HUES64 (cell line): ENCODE measurements at regions not wholly inside any gene's neighbourhood (a gene's known extent, or its start where the extent isn't known, plus 50 kb on each side); places are given as distances from the start of the nearest gene placed in this dataset.
"Not testable (repeated sequence)": the region's sequence is repeated elsewhere in the genome, so short reads cannot be mapped to it uniquely, and the experiment has no call there.

ENCODE experiments used
- H3K27ac ChIP-seq: 2 replicates; pipeline ENCODE4 v1.7.0; 2013; ENCODE audit warnings: low read depth, low read length, inconsistent platforms
- H3K27me3 ChIP-seq: 2 replicates; pipeline ENCODE4 v1.6.1; 2013; ENCODE audit warnings: mild to moderate bottlenecking, low read length; ENCODE audit not compliant: insufficient read depth
- H3K36me3 ChIP-seq: 2 replicates; pipeline ENCODE4 v1.6.1; 2013; ENCODE audit warnings: mild to moderate bottlenecking, low read length; ENCODE audit not compliant: insufficient read depth
- H3K4me1 ChIP-seq: 2 replicates; pipeline ENCODE4 v1.6.1; 2013; ENCODE audit warnings: mild to moderate bottlenecking, low read length, moderate library complexity; ENCODE audit not compliant: insufficient read depth
- H3K4me3 ChIP-seq: 2 replicates; pipeline ENCODE4 v1.5.1; 2013; ENCODE audit warnings: mild to moderate bottlenecking, low read length, moderate library complexity
- H3K9ac ChIP-seq: 2 replicates; pipeline ENCODE4 v1.6.1; 2013; ENCODE audit warnings: mild to moderate bottlenecking, low read depth, low read length
- H3K9me3 ChIP-seq: 2 replicates; pipeline ENCODE4 v1.6.1; 2013; ENCODE audit warnings: low read depth, low read length; ENCODE audit not compliant: insufficient read depth
- WGBS: fragments of 150-250, 120-280 bp; methylation state at CpG from one replicate; pipeline ENCODE4 v1.1.7; 2013; ENCODE audit warnings: missing lambda C conversion rate; 5-methylcytosine and 5-hydroxymethylcytosine counted together

DNA sequence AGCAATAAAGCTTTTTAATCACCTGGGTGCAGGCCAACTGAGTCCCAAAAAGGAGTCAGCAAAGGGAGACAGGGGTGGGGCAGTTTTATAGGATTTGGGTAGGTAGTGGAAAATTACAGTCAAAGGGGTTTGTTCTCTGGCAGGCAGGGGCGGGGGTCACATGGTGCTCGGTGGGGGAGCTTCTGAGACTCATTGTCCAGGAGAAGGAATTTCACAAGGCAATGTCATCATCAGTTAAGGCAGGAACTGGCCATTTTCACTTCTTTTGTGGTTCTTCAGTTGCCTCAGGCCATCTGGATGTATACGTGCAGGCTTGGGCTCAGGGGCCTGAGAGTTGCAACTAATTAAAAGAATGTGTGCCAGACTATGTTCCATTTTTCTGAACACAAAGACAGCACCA is 147.5 kb upstream of the SCN7A start:
- H3K9ac ChIP-seq, H3K27ac ChIP-seq, H3K36me3 ChIP-seq, H3K4me1 ChIP-seq, H3K27me3 ChIP-seq, H3K4me3 ChIP-seq: not testable (repeated sequence)
- 87% methylated on average over 3 of the region's 3 CpGs for WGBS
- peaks cover 14% of the 10 kb centered on the region for H3K9me3 ChIP-seq

- H3K9me3 ChIP-seq, result peaks cover 4% of the 10 kb centered on the region
- H3K4me3 ChIP-seq, result no peak overlapping the region
- H3K27me3 ChIP-seq, result no peaks in the 10 kb centered on the region
- no peak overlapping the region for H3K9ac ChIP-seq
- no peaks in the 10 kb centered on the region for H3K36me3 ChIP-seq
- H3K4me1 ChIP-seq, result no peaks in the 10 kb centered on the region
- 98% methylated on average over 1 of the region's 1 CpG for WGBS
- no peak overlapping the region for H3K27ac ChIP-seq
Measured at GRCh38 chr2:166637051-166637450, 143.0 kb upstream of the SCN7A start.

DNA sequence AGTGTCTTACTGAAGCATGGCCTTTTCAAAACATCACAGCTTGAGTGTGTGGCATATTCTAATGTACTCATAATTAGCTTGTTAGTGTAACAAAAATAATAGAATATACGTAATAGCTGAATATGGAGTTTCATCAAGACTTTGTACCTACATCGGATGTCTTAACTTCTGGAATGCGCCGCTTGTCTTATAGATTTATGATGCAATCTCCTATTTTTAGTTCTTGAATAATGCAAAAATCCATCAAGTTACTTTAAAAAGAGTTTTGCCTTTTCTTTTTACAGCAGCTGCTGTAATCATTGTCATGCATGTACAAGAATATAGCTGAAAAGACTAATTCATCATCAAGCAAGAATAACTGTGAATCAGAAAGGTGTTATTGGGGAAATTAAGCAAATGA is 140.7 kb upstream of the SCN7A start:
- Histone ChIP-seq H3K36me3 (no peaks in the 10 kb centered on the region), H3K4me1 (no peaks in the 10 kb centered on the region), H3K9me3 (no peaks in the 10 kb centered on the region), H3K4me3 (no peak overlapping the region), H3K27me3 (no peaks in the 10 kb centered on the region), H3K9ac (no peak overlapping the region), H3K27ac (no peak overlapping the region)
- WGBS, result 98% methylated on average over 4 of the region's 4 CpGs

GRCh38 chr2:166632616-166633015 is 138.6 kb upstream of the SCN7A start:
- Histone ChIP-seq H3K9ac (no peak overlapping the region), H3K4me1 (peaks cover 8% of the 10 kb centered on the region; the same call in 1 of the 2 replicates), H3K9me3 (no peaks in the 10 kb centered on the region), H3K36me3 (no peaks in the 10 kb centered on the region), H3K4me3 (no peak overlapping the region), H3K27ac (no peak overlapping the region), H3K27me3 (no peaks in the 10 kb centered on the region)
- 95% methylated on average over 3 of the region's 3 CpGs for WGBS

DNA sequence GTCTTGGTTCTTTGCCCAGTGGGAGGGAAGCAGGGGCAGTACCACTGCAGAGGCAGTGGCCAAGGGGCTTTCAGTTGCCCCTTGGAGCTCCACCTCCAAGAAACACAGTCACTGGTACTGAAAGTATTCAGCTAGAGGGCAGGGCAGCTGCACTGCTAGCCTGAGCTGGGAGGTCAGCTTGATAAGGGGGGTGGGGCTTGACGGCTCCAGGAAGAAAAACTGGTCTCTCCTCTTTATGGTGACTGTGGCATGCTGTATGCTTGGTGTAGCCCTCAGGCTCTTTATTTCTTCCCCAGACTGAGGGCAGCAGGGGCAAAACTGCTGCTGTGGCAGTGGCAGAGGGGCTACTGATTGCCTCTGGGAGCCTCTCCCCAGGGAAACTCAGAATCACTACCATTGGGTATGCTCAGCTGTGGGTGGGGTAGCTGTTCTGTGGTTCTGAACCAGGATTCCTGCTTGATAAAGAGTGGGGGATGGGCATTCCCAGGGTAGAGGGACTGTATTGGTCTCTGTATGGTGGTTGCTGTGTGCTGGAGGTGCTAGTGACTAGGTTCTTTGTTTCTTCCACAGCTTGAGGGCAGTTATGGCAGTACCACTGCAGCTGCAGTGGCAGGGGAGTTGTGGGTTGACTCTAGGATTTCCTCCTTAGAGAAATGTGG is 134.6 kb upstream of the SCN7A start:
- H3K4me3 ChIP-seq, result no peak overlapping the region
- 86% methylated on average over 1 of the region's 1 CpG for WGBS
- H3K9ac ChIP-seq, result no peak overlapping the region
- no peak overlapping the region for H3K27ac ChIP-seq
- no peaks in the 10 kb centered on the region for H3K9me3 ChIP-seq
- H3K27me3 ChIP-seq, result no peaks in the 10 kb centered on the region
- H3K4me1 ChIP-seq, result peaks cover 8% of the 10 kb centered on the region; the same call in 1 of the 2 replicates
- no peaks in the 10 kb centered on the region for H3K36me3 ChIP-seq

DNA sequence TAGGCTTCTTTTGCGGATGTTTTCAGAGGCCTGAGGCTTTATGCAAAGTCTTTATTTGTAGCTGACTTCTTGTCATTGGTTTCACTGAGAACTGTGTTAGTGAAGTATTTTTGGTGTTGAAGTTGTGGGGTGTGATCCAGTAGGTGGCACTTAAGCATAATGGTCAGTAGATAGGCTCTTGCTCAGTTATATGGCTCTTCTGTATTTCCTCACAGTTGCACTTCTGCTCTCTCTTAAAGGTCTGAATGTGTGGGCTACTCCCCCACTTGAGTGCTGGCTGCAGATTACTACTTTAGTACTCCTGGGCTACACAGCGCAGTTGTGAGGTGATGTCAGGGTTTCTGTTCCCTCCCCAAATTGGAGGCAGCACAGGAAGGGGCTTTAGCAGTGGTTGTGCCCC is 133.8 kb upstream of the SCN7A start:
- no peaks in the 10 kb centered on the region for H3K27me3 ChIP-seq
- H3K36me3 ChIP-seq, result no peaks in the 10 kb centered on the region
- no peak overlapping the region for H3K27ac ChIP-seq
- no peaks in the 10 kb centered on the region for H3K9me3 ChIP-seq
- no peak overlapping the region for H3K9ac ChIP-seq
- 98% methylated on average over 2 of the region's 2 CpGs for whole genome bisulfite sequencing
- H3K4me1 ChIP-seq, result peaks cover 8% of the 10 kb centered on the region; the same call in 1 of the 2 replicates
- no peak overlapping the region for H3K4me3 ChIP-seq

GRCh38 chr2:166625670-166626069 is 131.6 kb upstream of the SCN7A start:
- WGBS, result 100% methylated on average over 1 of the region's 1 CpG
- no peak overlapping the region for H3K4me3 ChIP-seq

DNA sequence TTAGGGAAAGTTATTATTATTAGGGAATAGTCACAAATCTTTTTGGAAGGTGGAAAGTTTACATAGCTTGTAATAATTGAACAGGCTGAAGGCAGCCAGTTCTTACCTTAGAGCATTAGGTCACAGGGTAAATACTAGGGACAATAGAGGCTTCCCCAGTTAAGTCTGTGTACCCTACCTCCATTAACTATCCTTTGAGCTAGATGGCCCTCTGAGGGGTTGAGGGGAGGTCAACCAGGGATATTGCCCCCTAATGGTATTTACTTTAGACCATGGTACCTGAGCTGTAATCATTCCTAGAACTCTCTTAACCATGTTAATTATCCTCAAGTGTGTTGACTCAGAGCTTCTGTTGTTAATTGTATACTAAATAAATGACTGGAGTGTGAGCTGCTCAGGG is 120.5 kb upstream of the SCN7A start:
- peaks cover 12% of the 10 kb centered on the region; the same call in 1 of the 2 replicates for H3K9me3 ChIP-seq

More at GRCh38 chr2:166625670-166626069, 131.6 kb upstream of the SCN7A start:
- no peak overlapping the region for H3K9ac ChIP-seq
- H3K36me3 ChIP-seq, result no peaks in the 10 kb centered on the region
- H3K27me3 ChIP-seq, result no peaks in the 10 kb centered on the region
- H3K9me3 ChIP-seq, result no peaks in the 10 kb centered on the region
- peaks cover 8% of the 10 kb centered on the region; the same call in 1 of the 2 replicates for H3K4me1 ChIP-seq
- no peak overlapping the region for H3K27ac ChIP-seq

GRCh38 chr2:166614029-166614428 is 120.0 kb upstream of the SCN7A start:
- Histone ChIP-seq H3K4me1 (peaks cover 32% of the 10 kb centered on the region), H3K4me3 (no peak overlapping the region), H3K9ac (no peak overlapping the region), H3K9me3 (peaks cover 9% of the 10 kb centered on the region; the same call in 1 of the 2 replicates), H3K27me3 (no peaks in the 10 kb centered on the region), H3K36me3 (no peaks in the 10 kb centered on the region), H3K27ac (no peak overlapping the region)
- 62% methylated on average over 4 of the region's 4 CpGs for WGBS

More for the DNA sequence above, 120.5 kb upstream of the SCN7A start:
- Histone ChIP-seq H3K27ac (no peak overlapping the region), H3K9ac (no peak overlapping the region), H3K27me3 (no peaks in the 10 kb centered on the region), H3K4me1 (peaks cover 28% of the 10 kb centered on the region), H3K4me3 (no peak overlapping the region), H3K36me3 (no peaks in the 10 kb centered on the region)

DNA sequence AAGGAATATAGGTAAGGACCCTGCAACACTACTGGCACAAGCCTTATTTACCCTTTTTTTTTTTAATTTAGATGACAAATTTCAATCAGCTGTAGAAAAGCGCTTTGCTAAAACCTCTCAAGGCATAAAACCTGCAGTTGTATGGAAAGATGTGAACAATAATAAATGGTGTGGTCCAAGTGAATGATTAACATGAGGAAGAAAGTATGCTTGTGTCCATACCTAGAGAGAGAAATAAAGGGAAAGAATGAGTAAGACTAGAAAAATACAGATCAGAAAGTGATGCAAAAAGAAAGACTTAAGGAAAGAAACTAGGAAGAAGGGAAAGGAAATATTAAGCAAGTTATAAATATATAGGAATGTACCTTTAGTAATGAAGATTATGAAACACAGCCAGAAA is 119.2 kb upstream of the SCN7A start:
- H3K4me3 ChIP-seq, result no peak overlapping the region
- peaks cover 9% of the 10 kb centered on the region; the same call in 1 of the 2 replicates for H3K9me3 ChIP-seq
- H3K9ac ChIP-seq, result no peak overlapping the region
- WGBS, result 100% methylated on average over 1 of the region's 1 CpG
- no peak overlapping the region for H3K27ac ChIP-seq
- no peaks in the 10 kb centered on the region for H3K36me3 ChIP-seq
- H3K4me1 ChIP-seq, result peaks cover 38% of the 10 kb centered on the region
- no peaks in the 10 kb centered on the region for H3K27me3 ChIP-seq

- H3K4me1 ChIP-seq, result peaks cover 38% of the 10 kb centered on the region
- no peaks in the 10 kb centered on the region for H3K27me3 ChIP-seq
- H3K4me3 ChIP-seq, result no peak overlapping the region
- 98% methylated on average over 6 of the region's 6 CpGs for WGBS
- no peak overlapping the region for H3K9ac ChIP-seq
- peaks cover 9% of the 10 kb centered on the region; the same call in 1 of the 2 replicates for H3K9me3 ChIP-seq
- H3K36me3 ChIP-seq, result no peaks in the 10 kb centered on the region
- H3K27ac ChIP-seq, result no peak overlapping the region
Measured at GRCh38 chr2:166612214-166612613, 118.2 kb upstream of the SCN7A start.

- Histone ChIP-seq H3K4me3 (no peak overlapping the region), H3K27me3 (no peaks in the 10 kb centered on the region), H3K4me1 (peaks cover 38% of the 10 kb centered on the region), H3K9me3 (peaks cover 3% of the 10 kb centered on the region; the same call in 1 of the 2 replicates), H3K9ac (no peak overlapping the region), H3K36me3 (no peaks in the 10 kb centered on the region), H3K27ac (no peak overlapping the region)
- 96% methylated on average over 4 of the region's 5 CpGs for WGBS
Measured at GRCh38 chr2:166610913-166611305, 116.9 kb upstream of the SCN7A start.
